Endothelial cell of umbilical vein (primary cell): ENCODE measurements at regions not wholly inside any gene's neighbourhood (a gene's known extent, or its start where the extent isn't known, plus 50 kb on each side); places are given as distances from the start of the nearest gene placed in this dataset.

Source experiments
- EZH2 ChIP-seq: IDR thresholded peaks from 2 replicates; pipeline ENCODE4 v1.6.1; 2012; ENCODE audit warnings: borderline replicate concordance, low read depth, mild to moderate bottlenecking, moderate library complexity, low read length, inconsistent platforms; ENCODE audit not compliant: severe bottlenecking
- FOS ChIP-seq: IDR thresholded peaks from 2 replicates; pipeline ENCODE4 v1.6.1; 2011; ENCODE audit warnings: mild to moderate bottlenecking, low read length, moderate library complexity, borderline replicate concordance; ENCODE audit not compliant: insufficient read depth
- JUN ChIP-seq: IDR thresholded peaks from 2 replicates; pipeline ENCODE4 v1.6.1; 2011; ENCODE audit warnings: borderline replicate concordance, low read depth; ENCODE audit not compliant: insufficient read length, insufficient read depth
- POLR2AphosphoS5 ChIP-seq: IDR thresholded peaks from 2 replicates; pipeline ENCODE4 v1.6.1; 2012; ENCODE audit warnings: low read depth, mild to moderate bottlenecking, control low read depth, low read length, moderate library complexity; ENCODE audit not compliant: insufficient read depth
- TF ChIP-seq, protein P1 (sequence below): IDR thresholded peaks from 2 replicates; pipeline ENCODE4 v1.6.1; 2011; ENCODE audit not compliant: insufficient read depth, insufficient read length
- TF ChIP-seq, protein P2 (sequence below), 2 donors: IDR thresholded peaks; 1 replicate in 1 of 2; 2 replicates in 1 of 2; pipeline ENCODE4 v1.5.1; 2011; ENCODE audit warnings: low read length in 2 of 2, mild to moderate bottlenecking in 2 of 2, moderate library complexity in 2 of 2, control low read depth in 1 of 2, inconsistent platforms in 1 of 2, low read depth in 1 of 2; ENCODE audit not compliant: insufficient read depth in 1 of 2; ENCODE audit errors: extremely low read depth in 1 of 2

DNA sequence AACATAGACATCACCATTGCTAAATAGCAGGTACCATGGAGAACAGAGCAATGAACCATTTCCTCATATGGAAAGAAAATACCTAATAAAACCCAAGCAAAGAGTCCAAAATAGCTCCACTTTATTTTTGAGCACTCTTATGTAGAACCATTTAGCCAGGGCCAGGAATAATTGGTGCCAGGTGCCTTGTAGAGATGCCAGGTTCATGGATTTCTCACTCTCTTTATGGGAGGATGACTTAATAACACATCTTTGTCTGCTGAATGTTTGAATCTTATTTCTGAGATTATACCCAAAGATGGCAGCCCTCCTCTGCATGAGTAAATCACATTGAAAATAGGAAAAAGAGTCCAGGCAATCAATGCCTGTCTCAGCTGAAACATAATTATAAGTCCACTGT lies 212.3 kb upstream of the SFRP2 start:
- TF ChIP-seq, protein P1, sequence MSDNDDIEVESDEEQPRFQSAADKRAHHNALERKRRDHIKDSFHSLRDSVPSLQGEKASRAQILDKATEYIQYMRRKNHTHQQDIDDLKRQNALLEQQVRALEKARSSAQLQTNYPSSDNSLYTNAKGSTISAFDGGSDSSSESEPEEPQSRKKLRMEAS, result no peak
- no peak for TF ChIP-seq JUN
- TF ChIP-seq, protein P2, sequence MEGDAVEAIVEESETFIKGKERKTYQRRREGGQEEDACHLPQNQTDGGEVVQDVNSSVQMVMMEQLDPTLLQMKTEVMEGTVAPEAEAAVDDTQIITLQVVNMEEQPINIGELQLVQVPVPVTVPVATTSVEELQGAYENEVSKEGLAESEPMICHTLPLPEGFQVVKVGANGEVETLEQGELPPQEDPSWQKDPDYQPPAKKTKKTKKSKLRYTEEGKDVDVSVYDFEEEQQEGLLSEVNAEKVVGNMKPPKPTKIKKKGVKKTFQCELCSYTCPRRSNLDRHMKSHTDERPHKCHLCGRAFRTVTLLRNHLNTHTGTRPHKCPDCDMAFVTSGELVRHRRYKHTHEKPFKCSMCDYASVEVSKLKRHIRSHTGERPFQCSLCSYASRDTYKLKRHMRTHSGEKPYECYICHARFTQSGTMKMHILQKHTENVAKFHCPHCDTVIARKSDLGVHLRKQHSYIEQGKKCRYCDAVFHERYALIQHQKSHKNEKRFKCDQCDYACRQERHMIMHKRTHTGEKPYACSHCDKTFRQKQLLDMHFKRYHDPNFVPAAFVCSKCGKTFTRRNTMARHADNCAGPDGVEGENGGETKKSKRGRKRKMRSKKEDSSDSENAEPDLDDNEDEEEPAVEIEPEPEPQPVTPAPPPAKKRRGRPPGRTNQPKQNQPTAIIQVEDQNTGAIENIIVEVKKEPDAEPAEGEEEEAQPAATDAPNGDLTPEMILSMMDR (IDR thresholded peaks at IDR 0.05; ENCODE audit: extremely low read depth in 1 of 2, insufficient read depth in 1 of 2, low read depth in 1 of 2, low read length in 2 of 2), result no peak
- TF ChIP-seq POLR2AphosphoS5, result no peak
- TF ChIP-seq EZH2, result no peak
- TF ChIP-seq FOS, result no peak
